Activated gamma-delta T cell treated with anti-CD3 and anti-CD28 coated beads, Interleukin-2, amount 50 U/mL, for 16 hours (primary cell): ENCODE measurements at regions not wholly inside any gene's neighbourhood (a gene's known extent, or its start where the extent isn't known, plus 50 kb on each side); places are given as distances from the start of the nearest gene placed in this dataset.
"Not testable (repeated sequence)": the region's sequence is repeated elsewhere in the genome, so short reads cannot be mapped to it uniquely, and the experiment has no call there.

Source experiments
- DNase-seq: peaks from one replicate; pipeline ENCODE4 v3.0.0-alpha.2; 2020; ENCODE audit warnings: low read depth

GRCh38 chr9:28999057-28999456 lies 1425.8 kb upstream of the C9orf72 start:
- DNase-seq, result no peak

- DNase-seq, result no peak
Measured at GRCh38 chr9:28999806-29000205, 1426.5 kb upstream of the C9orf72 start.

- DNase-seq, result no peak
Measured at GRCh38 chr9:29001006-29001405, 1427.7 kb upstream of the C9orf72 start.

- no peak for DNase-seq
Measured at GRCh38 chr9:29004988-29005387, 1431.7 kb upstream of the C9orf72 start.

- DNase-seq, result no peak
Measured at GRCh38 chr9:29006628-29007027, 1433.3 kb upstream of the C9orf72 start.

- DNase-seq, result no peak
Measured at GRCh38 chr9:29012911-29013310, 1439.6 kb upstream of the C9orf72 start.

- DNase-seq, result no peak
Measured at GRCh38 chr9:29021632-29022031, 1448.4 kb upstream of the C9orf72 start.

- DNase-seq, result no peak
Measured at GRCh38 chr9:29038332-29038731, 1465.1 kb upstream of the C9orf72 start.

- DNase-seq, result no peak
Measured at GRCh38 chr9:29039258-29039657, 1466.0 kb upstream of the C9orf72 start.

- DNase-seq, result no peak
Measured at GRCh38 chr9:29043072-29043471, 1469.8 kb upstream of the C9orf72 start.

- DNase-seq, result no peak
Measured at GRCh38 chr9:29044959-29045358, 1471.7 kb upstream of the C9orf72 start.

GRCh38 chr9:29060041-29060440 lies 1486.8 kb upstream of the C9orf72 start:
- DNase-seq, result no peak

- DNase-seq, result no peak
Measured at GRCh38 chr9:29062446-29062845, 1489.2 kb upstream of the C9orf72 start.

GRCh38 chr9:29063031-29063430 lies 1489.8 kb upstream of the C9orf72 start:
- no peak for DNase-seq

GRCh38 chr9:29066141-29066640 lies 1492.9 kb upstream of the C9orf72 start:
- no peak for DNase-seq

GRCh38 chr9:29068461-29068860 lies 1495.2 kb upstream of the C9orf72 start:
- DNase-seq, result no peak

- no peak for DNase-seq
Measured at GRCh38 chr9:29069376-29069775, 1496.1 kb upstream of the C9orf72 start.

GRCh38 chr9:29078063-29078666 lies 1504.9 kb upstream of the C9orf72 start:
- no peak for DNase-seq

GRCh38 chr9:29100762-29101161 lies 1527.5 kb upstream of the C9orf72 start:
- DNase-seq, result no peak

GRCh38 chr9:29104166-29104565 lies 1530.9 kb upstream of the C9orf72 start:
- DNase-seq, result not testable (repeated sequence)

GRCh38 chr9:29118555-29118954 lies 1545.3 kb upstream of the C9orf72 start:
- DNase-seq, result no peak

- no peak for DNase-seq
Measured at GRCh38 chr9:29126783-29127182, 1553.5 kb upstream of the C9orf72 start.

GRCh38 chr9:29129763-29130162 lies 1556.5 kb upstream of the C9orf72 start:
- DNase-seq, result no peak

GRCh38 chr9:29144476-29144875 lies 1571.2 kb upstream of the C9orf72 start:
- no peak for DNase-seq
